SK-N-SH treated with all-trans-retinoic acid at 6 μM for 48 hours (cell line): ENCODE measurements at regions not wholly inside any gene's neighbourhood (a gene's known extent, or its start where the extent isn't known, plus 50 kb on each side); places are given as distances from the start of the nearest gene placed in this dataset.

ENCODE experiments used
- ARNTL ChIP-seq: fragments of 450-650 bp; formaldehyde crosslinking; IDR thresholded peaks from 2 replicates; pipeline ENCODE4 v1.5.0; 2020; ENCODE audit warnings: low read depth, mild to moderate bottlenecking, moderate library complexity, borderline replicate concordance
- BACH2 ChIP-seq: fragments of 250-450 bp; sonication (Bioruptor Pico); IDR thresholded peaks from 2 replicates; pipeline ENCODE4 v1.9.0; 2021; ENCODE audit warnings: mild to moderate bottlenecking, borderline replicate concordance
- CSDC2 ChIP-seq: fragments of 250-450 bp; sonication (Bioruptor Pico); IDR thresholded peaks from 2 replicates; pipeline ENCODE4 v1.5.0; 2020; ENCODE audit warnings: mild to moderate bottlenecking, moderate library complexity
- TOX ChIP-seq: fragments of 250-450 bp; sonication (Bioruptor Pico); IDR thresholded peaks from 2 replicates; pipeline ENCODE4 v1.8.0; 2021; ENCODE audit warnings: mild to moderate bottlenecking, moderate library complexity, borderline replicate concordance

DNA sequence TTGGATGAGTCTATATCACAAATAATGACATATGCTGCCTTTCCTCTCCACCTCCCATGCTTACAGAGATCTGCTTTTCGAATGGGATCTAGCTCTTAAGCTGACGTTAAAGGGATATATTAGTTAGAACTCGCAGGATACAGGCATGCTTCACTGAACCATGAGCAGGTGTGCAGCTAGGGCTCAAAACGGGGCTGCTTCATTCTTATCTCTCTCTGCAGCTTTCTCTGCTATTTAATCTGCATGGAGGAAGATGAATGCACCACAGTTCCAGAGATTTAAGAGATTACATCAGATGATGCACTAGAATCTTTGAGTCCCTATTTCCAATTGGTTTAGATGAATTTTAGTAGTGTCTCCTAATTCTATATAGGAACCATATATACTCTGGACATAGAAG lies 327.0 kb downstream of the RAD51AP2 start:
- TF ChIP-seq ARNTL (no peak), CSDC2 (CRISPR knock-in tag) (no peak), BACH2 (CRISPR knock-in tag) (no peak), TOX (CRISPR knock-in tag) (no peak)
